Transverse colon (tissue), 4 donors: ENCODE measurements at regions not wholly inside any gene's neighbourhood (a gene's known extent, or its start where the extent isn't known, plus 50 kb on each side); places are given as distances from the start of the nearest gene placed in this dataset.

Experiments
- DNase-seq: peaks from one replicate; pipeline ENCODE4 v3.0.0-alpha.2; 2019
- H3K27ac ChIP-seq, 4 donors: fragments of 200-600 bp; sonication (generic); 2 replicates each; pipeline ENCODE4 v1.5.1; 2016 to 2018; ENCODE audit warnings: inconsistent platforms in 4 of 4
- H3K27me3 ChIP-seq: fragments of 200-600 bp; sonication (generic); 2 replicates; pipeline ENCODE4 v1.5.1; 2017; ENCODE audit warnings: inconsistent platforms
- H3K36me3 ChIP-seq, 4 donors: fragments of 200-600 bp; sonication (generic); 2 replicates each; pipeline ENCODE4 v1.5.1; 2017 to 2019; ENCODE audit warnings: inconsistent platforms in 4 of 4
- H3K4me1 ChIP-seq, 4 donors: fragments of 200-600 bp; sonication (generic); 2 replicates each; pipeline ENCODE4 v1.5.1; 2017 to 2020; ENCODE audit warnings: inconsistent platforms in 4 of 4
- H3K4me3 ChIP-seq, 4 donors: fragments of 200-600 bp; sonication (generic); 1 replicate in 1 of 4; 2 replicates in 3 of 4; pipeline versions ENCODE4 v1.5.1 to v1.6.1; 2017 to 2019; ENCODE audit warnings: inconsistent platforms in 4 of 4
- H3K9me3 ChIP-seq, 2 donors: fragments of 200-600 bp; sonication (generic); 2 replicates each; pipeline ENCODE4 v1.5.1; 2017 to 2019; ENCODE audit warnings: inconsistent platforms in 2 of 2
- CTCF ChIP-seq, 5 experiments: fragments of 200-600 bp in 3 of 5; fragments of 450-650 bp in 2 of 5; sonication (generic) in 3 of 5; IDR thresholded peaks; 1 replicate in 2 of 5; 2 replicates in 3 of 5; pipeline ENCODE4 v1.5.1; 2016 to 2017; ENCODE audit warnings: antibody characterized with exemption in 5 of 5, inconsistent platforms in 3 of 5, mild to moderate bottlenecking in 2 of 5, moderate library complexity in 1 of 5
- EP300 ChIP-seq: sonication (generic); formaldehyde crosslinking; IDR thresholded peaks from one replicate; pipeline ENCODE4 v1.6.1; 2017; ENCODE audit warnings: antibody characterized with exemption, low read depth
- POLR2A ChIP-seq: fragments of 450-650 bp; IDR thresholded peaks from one replicate; pipeline ENCODE4 v1.6.1; 2016; ENCODE audit warnings: antibody characterized with exemption, mild to moderate bottlenecking, moderate library complexity
- POLR2AphosphoS5 ChIP-seq, 3 donors: sonication (generic); formaldehyde crosslinking; IDR thresholded peaks; one replicate each; pipeline ENCODE4 v1.6.1; 2016; ENCODE audit warnings: antibody characterized with exemption in 3 of 3
- WGBS, 2 donors: methylation state at CpG; one replicate each; pipeline ENCODE4 v1.1.5; 2018; ENCODE audit warnings: low coverage in 1 of 2; 5-methylcytosine and 5-hydroxymethylcytosine counted together
- in situ Hi-C, 4 donors: fragments of 200-750 bp; cut with MboI; loops; one replicate each; pipeline versions ENCODE4 v1.15.0 to v1.15.1; 2017; ENCODE audit warnings: low sequenced_read_pairs in 3 of 4, low pct_ligation_motif_present in 1 of 4, low pct_unique_long_range_greater_than_20kb in 1 of 4
- intact Hi-C: fragments of 100-400 bp; cut with DNase I; formaldehyde crosslinking; loops from one replicate; pipeline ENCODE4 v1.15.1; 2023; ENCODE audit warnings: low total_unique reads
- small RNA-seq, 4 donors: library from RNA; depleted of rRNA; stranded (forward); fragments of <200 nt; gene quantifications; one replicate each; pipeline ENCODE3, GENCODE V24; 2016

- Histone ChIP-seq H3K4me1 (no peaks in the 10 kb centered on the region), H3K36me3 (no peaks in the 10 kb centered on the region), H3K4me3 (no peak overlapping the region), H3K27ac (no peak overlapping the region), H3K9me3 (no peaks in the 10 kb centered on the region), H3K27me3 (no peaks in the 10 kb centered on the region)
- WGBS, 2 donors: 94% methylated on average over 3 to 4 of the region's 4 CpGs
- intact Hi-C loops (no loop called here), in situ Hi-C loops (no loop called here)
- DNase-seq: no peak
- TF ChIP-seq CTCF (IDR thresholded peaks at IDR 0.05) (no peak), EP300 (no peak), POLR2A (no peak), POLR2AphosphoS5 (IDR thresholded peaks at IDR 0.05) (no peak)
Observed at GRCh38 chr5:56288873-56289601, 55.9 kb upstream of the ANKRD55 start.

GRCh38 chr5:56286015-56286884, 53.1 kb upstream of the ANKRD55 start:
- in situ Hi-C loops: no loop called here
- H3K27me3 ChIP-seq: no peaks in the 10 kb centered on the region
- H3K4me3 ChIP-seq: no peak overlapping the region
- intact Hi-C loops: no loop called here
- H3K4me1 ChIP-seq: no peaks in the 10 kb centered on the region
- 74 to 83% methylated on average over 2 of the region's 2 CpGs for WGBS, 2 donors
- H3K9me3 ChIP-seq: no peaks in the 10 kb centered on the region
- no peak for DNase-seq
- H3K27ac ChIP-seq: no peak overlapping the region
- no peak for TF ChIP-seq POLR2AphosphoS5 (IDR thresholded peaks at IDR 0.05)
- TF ChIP-seq EP300: no peak
- TF ChIP-seq POLR2A: no peak
- H3K36me3 ChIP-seq: no peaks in the 10 kb centered on the region

DNA sequence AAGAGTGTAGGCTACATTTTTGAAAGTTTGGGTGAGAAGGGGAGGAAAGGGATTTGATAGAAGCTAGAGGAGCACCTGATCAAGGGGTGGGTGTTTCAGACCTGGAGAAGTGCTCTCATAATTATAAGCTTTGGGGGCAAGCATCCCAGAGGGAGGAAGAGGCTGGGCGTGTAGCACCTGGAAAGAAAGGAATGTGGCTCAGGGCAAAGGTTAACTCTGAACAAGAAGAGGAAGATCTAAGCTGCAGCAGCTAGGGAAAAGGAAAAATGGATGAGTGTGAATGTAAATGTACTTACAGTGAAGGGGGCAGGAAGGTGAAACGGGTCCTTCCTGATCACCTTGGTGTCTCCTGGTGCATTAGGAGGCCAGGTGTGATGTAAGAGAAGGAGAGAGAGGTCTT, 49.8 kb upstream of the ANKRD55 start:
- Histone ChIP-seq H3K4me3 (no peak overlapping the region), H3K9me3 (no peaks in the 10 kb centered on the region), H3K27me3 (no peaks in the 10 kb centered on the region), H3K4me1 (peaks cover 0 to 11% (median 4%) of the 10 kb centered on the region in 4 donors), H3K27ac (no peak overlapping the region), H3K36me3 (no peaks in the 10 kb centered on the region)
- WGBS, 2 donors: 48 to 49% methylated on average over 2 of the region's 2 CpGs
- intact Hi-C loops: no loop called here
- in situ Hi-C loops: no loop called here
- TF ChIP-seq CTCF (IDR thresholded peaks at IDR 0.05) (no peak), EP300 (no peak), POLR2AphosphoS5 (IDR thresholded peaks at IDR 0.05) (no peak), POLR2A (no peak)
- no peak for DNase-seq

Small RNAs in the stretch of these regions (small RNA-seq; reads per million reads assigned to genes)
- gene HMGN1P17 (0 reads per million in 4 donors), gene RNU6ATAC2P (0 to 0.12 (median 0) reads per million in 4 donors)
